Left ventricle myocardium inferior (tissue), 1 donor: ENCODE measurements at regions not wholly inside any gene's neighbourhood (a gene's known extent, or its start where the extent isn't known, plus 50 kb on each side); places are given as distances from the start of the nearest gene placed in this dataset.
"Not testable (repeated sequence)": the region's sequence is repeated elsewhere in the genome, so short reads cannot be mapped to it uniquely, and the experiment has no call there.

Experiments used
- DNase-seq: peaks from one replicate; pipeline ENCODE4 v3.0.0-alpha.2; 2020
- H3K27ac ChIP-seq: fragments of 200-600 bp; replicated peaks from 2 replicates; pipeline ENCODE4 v1.8.0; 2021
- H3K27me3 ChIP-seq: fragments of 200-600 bp; 2 replicates; pipeline ENCODE4 v1.8.0; 2021; ENCODE audit warnings: low read depth
- H3K36me3 ChIP-seq: fragments of 200-600 bp; 2 replicates; pipeline ENCODE4 v1.8.0; 2021
- H3K4me1 ChIP-seq: fragments of 200-600 bp; 2 replicates; pipeline ENCODE4 v1.8.0; 2021
- H3K4me3 ChIP-seq: fragments of 200-600 bp; 2 replicates; pipeline ENCODE4 v1.8.0; 2021; ENCODE audit warnings: mild to moderate bottlenecking, moderate library complexity
- H3K9me3 ChIP-seq: fragments of 200-600 bp; replicated peaks from 2 replicates; pipeline ENCODE4 v1.8.0; 2021
- CTCF ChIP-seq: fragments of 200-600 bp; IDR thresholded peaks from 2 replicates; pipeline ENCODE4 v1.8.0; 2021; ENCODE audit warnings: antibody characterized with exemption, mild to moderate bottlenecking, borderline replicate concordance
- intact Hi-C: fragments of 100-400 bp; cut with micrococcal nuclease; formaldehyde crosslinking; loops from one replicate; pipeline ENCODE4 v1.11.0; 2022
- donor health status: DM: no; HTN: yes; CAD: no; lungs with severe emphysema.

DNA sequence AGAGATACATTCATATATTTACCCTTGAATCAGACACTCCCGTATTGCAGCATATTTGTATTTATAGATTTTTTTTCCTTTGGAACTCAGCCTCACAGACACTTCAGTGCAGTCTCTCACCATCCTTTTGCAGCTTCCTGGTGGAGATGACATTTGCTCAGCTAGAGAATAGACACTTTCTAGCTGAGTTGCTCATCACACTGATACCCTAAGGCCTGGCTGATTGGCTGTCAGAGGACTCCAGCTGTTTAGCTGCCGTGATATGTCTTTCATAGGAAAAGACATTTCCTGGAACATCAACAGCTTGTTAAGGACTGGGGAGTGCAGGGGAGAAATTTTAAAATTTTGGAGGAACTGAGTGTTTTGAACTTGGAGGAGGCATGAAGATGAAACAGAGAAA, 429.6 kb downstream of the SMARCA1 start:
- DNase-seq = no peak
- H3K4me3 ChIP-seq = no peak overlapping the region
- H3K36me3 ChIP-seq = no peaks in the 10 kb centered on the region
- no peaks in the 10 kb centered on the region for H3K9me3 ChIP-seq
- no peaks in the 10 kb centered on the region for H3K27me3 ChIP-seq
- no peaks in the 10 kb centered on the region for H3K4me1 ChIP-seq
- intact Hi-C loops = no loop called here
- TF ChIP-seq CTCF = no peak
- H3K27ac ChIP-seq = no peak overlapping the region

DNA sequence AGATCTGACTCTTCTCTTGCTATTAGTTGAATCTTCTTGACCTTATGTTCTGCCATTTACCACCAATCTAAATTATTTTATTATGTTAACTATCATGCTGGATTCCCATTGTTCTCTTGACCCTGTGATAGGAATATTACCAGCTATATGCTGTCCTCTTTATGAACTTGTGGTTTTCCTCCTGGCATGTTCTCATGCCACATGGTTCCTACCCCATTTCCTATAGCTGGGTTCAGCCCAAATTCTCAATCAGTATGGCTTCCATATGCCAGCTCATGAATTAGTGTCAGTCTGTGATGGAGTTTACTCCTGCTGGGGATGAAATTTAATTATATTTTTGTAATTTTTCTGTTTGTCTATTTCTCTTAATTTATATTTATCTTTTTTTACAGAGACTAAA, 430.5 kb downstream of the SMARCA1 start:
- H3K27ac ChIP-seq = no peak overlapping the region
- DNase-seq = no peak
- no peaks in the 10 kb centered on the region for H3K27me3 ChIP-seq
- H3K4me3 ChIP-seq = no peak overlapping the region
- no peaks in the 10 kb centered on the region for H3K36me3 ChIP-seq
- intact Hi-C loops = no loop called here
- no peak for TF ChIP-seq CTCF
- H3K9me3 ChIP-seq = no peaks in the 10 kb centered on the region
- no peaks in the 10 kb centered on the region for H3K4me1 ChIP-seq

DNA sequence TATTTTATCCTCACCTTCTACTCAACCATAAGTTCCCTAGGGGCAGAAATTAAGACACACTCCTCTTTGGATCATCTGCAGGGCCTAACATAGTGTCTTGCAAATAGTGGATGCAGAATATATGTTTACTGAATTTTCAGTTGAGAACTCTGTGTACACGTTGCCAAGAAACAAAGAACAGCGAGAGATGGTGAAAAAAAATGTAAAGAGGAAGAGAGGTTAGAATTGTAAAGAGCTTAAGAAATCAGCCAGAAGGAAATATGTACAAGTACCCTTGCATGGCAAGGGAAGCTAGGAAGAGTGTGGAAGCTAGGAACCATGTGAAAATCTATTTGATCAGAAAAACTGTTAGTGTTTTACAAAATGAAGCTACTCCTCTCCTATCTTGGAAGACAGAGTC, 431.0 kb downstream of the SMARCA1 start:
- no peaks in the 10 kb centered on the region for H3K36me3 ChIP-seq
- DNase-seq = no peak
- H3K4me3 ChIP-seq = no peak overlapping the region
- H3K27ac ChIP-seq = no peak overlapping the region
- H3K27me3 ChIP-seq = no peaks in the 10 kb centered on the region
- TF ChIP-seq CTCF = no peak
- no peaks in the 10 kb centered on the region for H3K9me3 ChIP-seq
- H3K4me1 ChIP-seq = no peaks in the 10 kb centered on the region
- intact Hi-C loops = no loop called here

- H3K27me3 ChIP-seq = no peaks in the 10 kb centered on the region
- H3K4me1 ChIP-seq = no peaks in the 10 kb centered on the region
- DNase-seq = no peak
- no peaks in the 10 kb centered on the region for H3K9me3 ChIP-seq
- no peak for TF ChIP-seq CTCF
- intact Hi-C loops = no loop called here
- H3K4me3 ChIP-seq = no peak overlapping the region
- H3K36me3 ChIP-seq = no peaks in the 10 kb centered on the region
- H3K27ac ChIP-seq = no peak overlapping the region
Observed at GRCh38 chrX:129091097-129091496, 432.2 kb downstream of the SMARCA1 start.

- TF ChIP-seq CTCF = no peak
- H3K4me3 ChIP-seq = no peak overlapping the region
- DNase-seq = no peak
Observed at GRCh38 chrX:129086802-129087201, 436.5 kb downstream of the SMARCA1 start.

DNA sequence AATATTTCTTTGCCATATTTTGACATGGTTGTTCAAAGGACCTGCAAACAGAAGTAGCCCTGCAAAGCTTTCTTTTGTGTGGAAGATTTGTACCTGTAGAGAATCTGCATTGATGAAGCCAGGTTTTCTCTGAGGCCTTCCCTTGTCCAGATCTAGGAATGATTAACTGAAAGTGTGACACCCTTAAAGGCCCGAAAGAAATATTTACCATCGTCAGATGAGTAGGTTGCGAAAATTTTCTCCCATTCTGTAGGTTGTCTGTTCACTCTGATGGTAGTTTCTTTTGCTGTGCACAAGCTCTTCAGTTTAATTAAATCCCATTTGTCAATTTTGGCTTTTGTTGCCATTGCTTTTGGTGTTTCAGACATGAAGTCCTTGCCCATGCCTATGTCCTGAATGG, 439.0 kb downstream of the SMARCA1 start:
- H3K4me1 ChIP-seq, intact Hi-C loops, H3K27me3 ChIP-seq, H3K27ac ChIP-seq, H3K4me3 ChIP-seq, H3K36me3 ChIP-seq, DNase-seq: not testable (repeated sequence)
- H3K9me3 ChIP-seq = peaks cover 10% of the 10 kb centered on the region

More at GRCh38 chrX:129086802-129087201, 436.5 kb downstream of the SMARCA1 start:
- no peaks in the 10 kb centered on the region for H3K36me3 ChIP-seq
- no peaks in the 10 kb centered on the region for H3K4me1 ChIP-seq
- no peaks in the 10 kb centered on the region for H3K27me3 ChIP-seq
- intact Hi-C loops = no loop called here
- H3K27ac ChIP-seq = no peak overlapping the region
- H3K9me3 ChIP-seq = peaks cover 6% of the 10 kb centered on the region
